Kidney (tissue), 13 donors: ENCODE measurements at regions not wholly inside any gene's neighbourhood (a gene's known extent, or its start where the extent isn't known, plus 50 kb on each side); places are given as distances from the start of the nearest gene placed in this dataset.
A peak's percentile ranks its signal among the peaks of the same experiment; 100 is the strongest.

ENCODE experiments used
- DNase-seq, 5 donors: peaks; one replicate each; pipeline ENCODE4 v3.0.0-alpha.2; 2013 to 2020
- FAIRE-seq: peaks from 2 replicates; lab custom pipeline; 2012; peaks lifted over from hg19 to GRCh38; lab: Jason Lieb, UNC
- H3K27ac ChIP-seq, 2 donors: one replicate each; pipeline ENCODE4 v1.7.0; 2013; ENCODE audit warnings: low read depth in 2 of 2, low read length in 2 of 2, inconsistent platforms in 1 of 2
- H3K27me3 ChIP-seq: one replicate; pipeline ENCODE4 v1.7.1; 2013; ENCODE audit warnings: low read length, inconsistent platforms; ENCODE audit not compliant: control insufficient read depth, insufficient read depth
- H3K36me3 ChIP-seq, 3 donors: one replicate each; pipeline versions ENCODE4 v1.7.0 to v1.7.1; 2013; ENCODE audit warnings: low read length in 3 of 3, control low read depth in 1 of 3, inconsistent platforms in 1 of 3; ENCODE audit not compliant: insufficient read depth in 3 of 3, control insufficient read depth in 2 of 3
- H3K4me1 ChIP-seq, 3 donors: one replicate each; pipeline versions ENCODE4 v1.7.0 to v1.7.1; 2013; ENCODE audit warnings: low read length in 3 of 3, inconsistent platforms in 1 of 3, low read depth in 1 of 3; ENCODE audit not compliant: control insufficient read depth in 2 of 3, insufficient read depth in 2 of 3
- H3K4me3 ChIP-seq, 3 donors: one replicate each; pipeline versions ENCODE4 v1.7.0 to v1.8.1; 2013; ENCODE audit warnings: low read length in 3 of 3, control low read depth in 1 of 3, inconsistent platforms in 1 of 3
- H3K9ac ChIP-seq, 3 donors: one replicate each; pipeline versions ENCODE4 v1.7.0 to v1.7.1; 2013; ENCODE audit warnings: low read length in 3 of 3, control low read depth in 1 of 3, inconsistent platforms in 1 of 3
- H3K9me3 ChIP-seq, 3 donors: one replicate each; pipeline versions ENCODE4 v1.7.0 to v1.7.1; 2013; ENCODE audit warnings: low read length in 3 of 3, control low read depth in 1 of 3, inconsistent platforms in 1 of 3; ENCODE audit not compliant: control insufficient read depth in 2 of 3, insufficient read depth in 1 of 3
- intact Hi-C: fragments of 100-400 bp; cut with DNase I; formaldehyde crosslinking; loops from one replicate; pipeline ENCODE4 v1.11.1; 2022
- TF ChIP-seq, protein P1 (sequence below): IDR thresholded peaks from 3 replicates; pipeline ENCODE4 v1.5.1; 2012; ENCODE audit warnings: mild to moderate bottlenecking, moderate library complexity, borderline replicate concordance; ENCODE audit not compliant: insufficient read depth; ENCODE audit errors: extremely low read depth
- donor health status: control.
- donor health status: control.
- donor health status: control.
- donor health status: control.
- donor health status: control.
- donor health status: DM: yes; HTN: yes; CAD: no.
- donor health status: Normal renal cell carcinoma (clear cell type).

- TF ChIP-seq, protein P1, sequence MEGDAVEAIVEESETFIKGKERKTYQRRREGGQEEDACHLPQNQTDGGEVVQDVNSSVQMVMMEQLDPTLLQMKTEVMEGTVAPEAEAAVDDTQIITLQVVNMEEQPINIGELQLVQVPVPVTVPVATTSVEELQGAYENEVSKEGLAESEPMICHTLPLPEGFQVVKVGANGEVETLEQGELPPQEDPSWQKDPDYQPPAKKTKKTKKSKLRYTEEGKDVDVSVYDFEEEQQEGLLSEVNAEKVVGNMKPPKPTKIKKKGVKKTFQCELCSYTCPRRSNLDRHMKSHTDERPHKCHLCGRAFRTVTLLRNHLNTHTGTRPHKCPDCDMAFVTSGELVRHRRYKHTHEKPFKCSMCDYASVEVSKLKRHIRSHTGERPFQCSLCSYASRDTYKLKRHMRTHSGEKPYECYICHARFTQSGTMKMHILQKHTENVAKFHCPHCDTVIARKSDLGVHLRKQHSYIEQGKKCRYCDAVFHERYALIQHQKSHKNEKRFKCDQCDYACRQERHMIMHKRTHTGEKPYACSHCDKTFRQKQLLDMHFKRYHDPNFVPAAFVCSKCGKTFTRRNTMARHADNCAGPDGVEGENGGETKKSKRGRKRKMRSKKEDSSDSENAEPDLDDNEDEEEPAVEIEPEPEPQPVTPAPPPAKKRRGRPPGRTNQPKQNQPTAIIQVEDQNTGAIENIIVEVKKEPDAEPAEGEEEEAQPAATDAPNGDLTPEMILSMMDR, result no peak
- Histone ChIP-seq H3K36me3 (no peaks in the 10 kb centered on the region), H3K27ac (no peak overlapping the region), H3K27me3 (no peaks in the 10 kb centered on the region), H3K4me3 (no peak overlapping the region), H3K9ac (no peak overlapping the region), H3K9me3 (no peaks in the 10 kb centered on the region), H3K4me1 (no peaks in the 10 kb centered on the region)
- no peak for DNase-seq
- intact Hi-C loops, result no loop called here
- no peak for FAIRE-seq
These were observed 162.7 kb upstream of the CDK1 start for GRCh38 chr10:60615541-60615940.

DNA sequence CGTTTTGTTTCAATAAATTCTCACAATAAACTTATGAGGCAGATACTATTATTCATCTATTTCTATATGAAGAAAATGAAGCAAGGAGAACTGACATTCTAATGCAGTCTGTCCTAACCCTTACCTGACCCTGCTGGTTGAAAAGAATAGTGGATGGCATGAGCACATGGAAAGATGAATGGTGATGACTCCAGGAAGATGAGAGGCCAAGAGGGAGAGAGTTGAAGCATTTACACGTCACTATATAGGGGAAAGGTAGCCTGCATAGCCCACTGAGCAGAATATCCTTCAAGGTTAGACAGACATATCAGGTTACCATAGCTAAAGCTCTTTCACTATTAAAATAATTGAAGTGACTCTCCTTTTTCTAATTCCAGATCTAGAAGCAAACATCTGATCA lies 163.9 kb upstream of the CDK1 start:
- Histone ChIP-seq H3K27ac (no peak overlapping the region), H3K36me3 (no peaks in the 10 kb centered on the region), H3K4me3 (no peak overlapping the region), H3K4me1 (no peaks in the 10 kb centered on the region), H3K9me3 (no peaks in the 10 kb centered on the region), H3K27me3 (no peaks in the 10 kb centered on the region), H3K9ac (no peak overlapping the region)
- intact Hi-C loops, result no loop called here
- DNase-seq (peak in 2 of 5 donors; percentile 19 to 45), FAIRE-seq (no peak)
- TF ChIP-seq, protein P1, result no peak

- FAIRE-seq (no peak), DNase-seq (no peak)
- intact Hi-C loops, result no loop called here
- no peaks in the 10 kb centered on the region for H3K27me3 ChIP-seq
- H3K4me3 ChIP-seq, result no peak overlapping the region
- H3K36me3 ChIP-seq, result no peaks in the 10 kb centered on the region
- TF ChIP-seq, protein P1, result no peak
- no peak overlapping the region for H3K9ac ChIP-seq
- no peaks in the 10 kb centered on the region for H3K4me1 ChIP-seq
- H3K27ac ChIP-seq, result no peak overlapping the region
- H3K9me3 ChIP-seq, result no peaks in the 10 kb centered on the region
These were observed 164.8 kb upstream of the CDK1 start for GRCh38 chr10:60613434-60613833.

DNA sequence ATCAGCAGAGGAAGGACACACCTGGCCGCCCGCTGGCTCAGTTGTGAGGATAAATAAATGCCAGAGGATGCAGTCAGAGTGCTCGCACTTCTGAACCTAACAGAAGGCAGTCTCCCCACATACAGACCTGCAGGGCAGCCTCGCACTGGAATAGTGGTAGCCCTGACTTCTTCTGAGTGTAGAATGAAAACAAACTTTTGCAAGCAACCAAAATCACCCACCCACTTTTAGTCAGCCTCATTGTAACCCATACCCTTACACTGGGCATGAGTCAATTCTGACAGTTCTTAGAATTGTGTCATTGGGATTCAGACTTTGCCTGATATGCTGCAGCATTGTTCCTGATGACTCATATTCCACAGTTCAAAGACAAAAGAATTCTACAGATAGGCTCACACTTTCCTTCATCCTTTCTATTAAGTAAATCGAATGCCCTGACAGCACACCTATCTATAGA lies 167.0 kb upstream of the CDK1 start:
- no peaks in the 10 kb centered on the region for H3K4me1 ChIP-seq
- FAIRE-seq (no peak), DNase-seq (peak in 3 of 5 donors; percentile 13 to 21 (median 15))
- H3K9ac ChIP-seq, result no peak overlapping the region
- intact Hi-C loops, result no loop called here
- H3K27me3 ChIP-seq, result no peaks in the 10 kb centered on the region
- TF ChIP-seq, protein P1, result no peak
- no peak overlapping the region for H3K27ac ChIP-seq
- H3K4me3 ChIP-seq, result no peak overlapping the region
- H3K36me3 ChIP-seq, result no peaks in the 10 kb centered on the region
- H3K9me3 ChIP-seq, result no peaks in the 10 kb centered on the region
